M059J (cell line): ENCODE measurements at regions not wholly inside any gene's neighbourhood (a gene's known extent, or its start where the extent isn't known, plus 50 kb on each side); places are given as distances from the start of the nearest gene placed in this dataset.
A peak's percentile ranks its signal among the peaks of the same experiment; 100 is the strongest.
"Not testable (repeated sequence)": the region's sequence is repeated elsewhere in the genome, so short reads cannot be mapped to it uniquely, and the experiment has no call there.

Experiments used
- DNase-seq: peaks from one replicate; pipeline ENCODE4 v3.0.0-alpha.2; 2012; ENCODE audit warnings: low read depth

GRCh38 chr14:106475214-106475613 lies 948.8 kb downstream of the TMEM121 start:
- DNase-seq = not testable (repeated sequence)

- DNase-seq = not testable (repeated sequence)
These were observed 951.2 kb downstream of the TMEM121 start for GRCh38 chr14:106477600-106477999.

- DNase-seq = not testable (repeated sequence)
These were observed 953.9 kb downstream of the TMEM121 start for GRCh38 chr14:106480287-106480686.

- DNase-seq = not testable (repeated sequence)
These were observed 955.8 kb downstream of the TMEM121 start for GRCh38 chr14:106482213-106482612.

- DNase-seq = no peak
These were observed 961.2 kb downstream of the TMEM121 start for GRCh38 chr14:106487600-106487999.

- no peak for DNase-seq
These were observed 961.9 kb downstream of the TMEM121 start for GRCh38 chr14:106488291-106488690.

- no peak for DNase-seq
These were observed 962.9 kb downstream of the TMEM121 start for GRCh38 chr14:106489112-106489881.

- no peak for DNase-seq
These were observed 964.1 kb downstream of the TMEM121 start for GRCh38 chr14:106490442-106490841.

- peak; percentile 1 for DNase-seq
These were observed 965.5 kb downstream of the TMEM121 start for GRCh38 chr14:106491851-106492250.

- DNase-seq = no peak
These were observed 967.8 kb downstream of the TMEM121 start for GRCh38 chr14:106493962-106494823.

- DNase-seq = no peak
These were observed 974.2 kb downstream of the TMEM121 start for GRCh38 chr14:106500571-106500970.

GRCh38 chr14:106501898-106502297 lies 975.5 kb downstream of the TMEM121 start:
- DNase-seq = no peak

- DNase-seq = no peak
These were observed 979.0 kb downstream of the TMEM121 start for GRCh38 chr14:106505366-106505765.

GRCh38 chr14:106506881-106507305 lies 980.5 kb downstream of the TMEM121 start:
- no peak for DNase-seq

- no peak for DNase-seq
These were observed 981.0 kb downstream of the TMEM121 start for GRCh38 chr14:106507354-106507753.

GRCh38 chr14:106508216-106508615 lies 981.8 kb downstream of the TMEM121 start:
- no peak for DNase-seq

GRCh38 chr14:106509176-106509575 lies 982.8 kb downstream of the TMEM121 start:
- no peak for DNase-seq

GRCh38 chr14:106509807-106510206 lies 983.4 kb downstream of the TMEM121 start:
- no peak for DNase-seq

GRCh38 chr14:106511006-106511799 lies 984.8 kb downstream of the TMEM121 start:
- DNase-seq = no peak

GRCh38 chr14:106511800-106512198 lies 985.4 kb downstream of the TMEM121 start:
- no peak for DNase-seq

- no peak for DNase-seq
These were observed 986.9 kb downstream of the TMEM121 start for GRCh38 chr14:106513302-106513701.
